ENCODE measurements at regions not wholly inside any gene's neighbourhood (a gene's known extent, or its start where the extent isn't known, plus 50 kb on each side); places are given as distances from the start of the nearest gene placed in this dataset.

DNA sequence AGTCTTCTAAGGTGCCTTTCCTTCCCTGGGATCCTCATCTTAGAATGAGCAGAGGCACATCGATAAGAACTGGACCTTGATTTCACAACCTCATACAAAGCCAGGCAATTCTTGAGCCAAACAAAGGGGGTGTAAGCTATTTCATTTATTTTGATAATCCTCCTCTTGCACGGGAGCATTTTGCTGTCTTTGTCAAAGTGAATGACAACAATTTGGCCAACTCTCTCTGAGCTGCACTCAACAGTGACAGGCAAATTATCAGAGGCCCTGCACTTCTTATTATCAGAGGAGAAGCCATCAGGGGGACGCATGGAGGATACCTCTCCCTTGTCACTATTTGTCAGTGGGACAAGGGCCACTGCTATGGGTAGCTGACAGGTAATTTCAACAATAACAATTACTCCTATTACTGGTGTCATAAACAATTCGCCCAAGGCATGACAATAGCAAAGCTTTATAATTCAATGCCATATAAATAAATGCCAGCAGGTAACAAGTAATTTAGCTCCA is 260.4 kb downstream of the MEIS1 start:
- TF ChIP-seq GATA2 (IDR thresholded peaks at IDR 0.05; ENCODE audit: low read depth, low read length) (no peak), GATA3 (IDR thresholded peaks at IDR 0.05; ENCODE audit: low read depth, low read length) (no peak)

All from SH-SY5Y (cell line).